PC-9 (cell line): ENCODE measurements at regions not wholly inside any gene's neighbourhood (a gene's known extent, or its start where the extent isn't known, plus 50 kb on each side); places are given as distances from the start of the nearest gene placed in this dataset.

Experiments used
- BruUV-seq: library from RNA; stranded (reverse); fragments of 400-500 nt; replicated peaks from 2 replicates; lab custom pipeline; 2021; lab: Mats Ljungman, UMichigan
- CTCF ChIA-PET: fragments of 300-600 bp; sonication (Branson Sonifier 250); formaldehyde crosslinking; loops from one replicate; lab custom pipeline; 2022; ENCODE audit warnings: antibody characterized with exemption; lab: Charles Lee
- POLR2A ChIA-PET: fragments of 300-600 bp; sonication (Branson Sonifier 250); formaldehyde crosslinking; loops from one replicate; lab custom pipeline; 2022; ENCODE audit warnings: antibody characterized with exemption; ENCODE audit not compliant: unreplicated experiment; lab: Charles Lee
- DNase-seq, 2 experiments: peaks; one replicate each; pipeline versions ENCODE4 v3.0.0 to v3.0.0-alpha.2; 2015 to 2022; ENCODE audit warnings: mixed read lengths in 1 of 2
- H2AFZ ChIP-seq: fragments of 200-600 bp; sonication (generic); 2 replicates; pipeline ENCODE4 v1.8.1; 2017; ENCODE audit warnings: antibody characterized with exemption
- H3F3A ChIP-seq: fragments of 200-600 bp; sonication (generic); 2 replicates; pipeline ENCODE4 v1.8.1; 2017; ENCODE audit warnings: antibody characterized with exemption, mild to moderate bottlenecking, low read depth; ENCODE audit not compliant: insufficient read depth
- H3K27ac ChIP-seq: fragments of 200-600 bp; sonication (generic); 2 replicates; pipeline ENCODE4 v1.6.1; 2016; ENCODE audit warnings: mixed run types
- H3K27me3 ChIP-seq: fragments of 200-600 bp; sonication (generic); 2 replicates; pipeline ENCODE4 v1.6.1; 2016; ENCODE audit warnings: low read depth, mixed run types; ENCODE audit not compliant: insufficient read depth
- H3K36me3 ChIP-seq: fragments of 200-600 bp; sonication (generic); 2 replicates; pipeline ENCODE4 v1.6.1; 2016; ENCODE audit warnings: low read depth, mixed run types
- H3K4me1 ChIP-seq: fragments of 200-600 bp; sonication (generic); replicated peaks from 2 replicates; pipeline ENCODE4 v1.6.1; 2016; ENCODE audit warnings: mixed run types; ENCODE audit not compliant: insufficient read depth
- H3K4me2 ChIP-seq: fragments of 200-600 bp; sonication (generic); 2 replicates; pipeline ENCODE4 v1.6.1; 2017; ENCODE audit warnings: mixed run types
- H3K4me3 ChIP-seq: fragments of 200-600 bp; sonication (generic); 2 replicates; pipeline ENCODE4 v1.6.1; 2016; ENCODE audit warnings: mixed run types
- H3K79me2 ChIP-seq: fragments of 200-600 bp; sonication (generic); 2 replicates; pipeline ENCODE4 v1.6.1; 2017; ENCODE audit warnings: low read depth, mixed run types
- H3K9me2 ChIP-seq: fragments of 200-600 bp; sonication (generic); 2 replicates; pipeline ENCODE4 v1.8.1; 2017; ENCODE audit warnings: mild to moderate bottlenecking; ENCODE audit not compliant: insufficient read depth
- H3K9me3 ChIP-seq: fragments of 200-600 bp; sonication (generic); 2 replicates; pipeline ENCODE4 v1.8.1; 2016; ENCODE audit warnings: low read depth; ENCODE audit not compliant: insufficient read depth
- H4K20me1 ChIP-seq: fragments of 200-600 bp; sonication (generic); 2 replicates; pipeline ENCODE4 v1.8.1; 2017; ENCODE audit not compliant: insufficient read depth
- CTCF ChIP-seq: fragments of 200-600 bp; sonication (generic); conservative IDR thresholded peaks from 2 replicates; pipeline ENCODE4 v1.6.1; 2017; ENCODE audit warnings: mixed run types, antibody characterized with exemption, mild to moderate bottlenecking, moderate library complexity
- EZH2 ChIP-seq: fragments of 200-600 bp; sonication (generic); IDR thresholded peaks from 2 replicates; pipeline ENCODE4 v1.8.0; 2017; ENCODE audit warnings: antibody characterized with exemption, low read depth
- intact Hi-C: fragments of 100-400 bp; cut with micrococcal nuclease; formaldehyde crosslinking; loops from one replicate; pipeline ENCODE4 v1.10.0; 2022; ENCODE audit not compliant: unreplicated experiment

GRCh38 chr3:159221335-159221734 is 419.5 kb downstream of the MFSD1 start:
- POLR2A ChIA-PET, result no interaction called here
- no peak overlapping the region for H3K4me3 ChIP-seq
- no peak overlapping the region for H3K27ac ChIP-seq
- H3K36me3 ChIP-seq, result no peaks in the 10 kb centered on the region
- no peaks in the 10 kb centered on the region for H4K20me1 ChIP-seq
- DNase-seq, result no peak
- H3K9me3 ChIP-seq, result no peaks in the 10 kb centered on the region
- H3K79me2 ChIP-seq, result no peaks in the 10 kb centered on the region
- H2AFZ ChIP-seq, result no peak overlapping the region
- H3K4me2 ChIP-seq, result no peak overlapping the region
- no peaks in the 10 kb centered on the region for H3F3A ChIP-seq
- H3K4me1 ChIP-seq, result no peaks in the 10 kb centered on the region
- H3K9me2 ChIP-seq, result no peaks in the 10 kb centered on the region
- intact Hi-C loops, result no loop called here
- no peaks in the 10 kb centered on the region for H3K27me3 ChIP-seq
- CTCF ChIA-PET, result no interaction called here
- TF ChIP-seq CTCF, result no peak
- TF ChIP-seq EZH2, result no peak
- BruUV-seq, result no TSS peak

GRCh38 chr3:159229116-159229680 is 427.3 kb downstream of the MFSD1 start:
- Histone ChIP-seq H4K20me1 (no peaks in the 10 kb centered on the region), H3K9me3 (no peaks in the 10 kb centered on the region), H3K36me3 (no peaks in the 10 kb centered on the region), H3K4me3 (no peak overlapping the region), H3K27me3 (no peaks in the 10 kb centered on the region), H3K27ac (no peak overlapping the region), H3K79me2 (no peaks in the 10 kb centered on the region), H3F3A (0 out of 2 replicates have a peak, but pooled peaks cover 2% of the 10 kb centered on the region), H3K4me1 (no peaks in the 10 kb centered on the region), H3K4me2 (no peak overlapping the region), H2AFZ (no peak overlapping the region), H3K9me2 (no peaks in the 10 kb centered on the region)
- CTCF ChIA-PET, result no interaction called here
- no peak for DNase-seq
- BruUV-seq, result no TSS peak
- no peak for TF ChIP-seq CTCF
- no peak for TF ChIP-seq EZH2
- intact Hi-C loops, result no loop called here
- POLR2A ChIA-PET, result interaction anchor here (0.6 kb wide), 1 partner anchor 448 kb away, joined by 5 read pairs; no protein-coding TSS in a partner anchor

GRCh38 chr3:159232966-159233365 is 431.1 kb downstream of the MFSD1 start:
- no TSS peak for BruUV-seq
- DNase-seq, result no peak
- intact Hi-C loops, result no loop called here

More at GRCh38 chr3:159232966-159233365, 431.1 kb downstream of the MFSD1 start:
- 0 out of 2 replicates have a peak, but pooled peaks cover 2% of the 10 kb centered on the region for H3F3A ChIP-seq
- H3K4me3 ChIP-seq, result no peak overlapping the region
- TF ChIP-seq EZH2, result no peak
- no peak for TF ChIP-seq CTCF
- H3K27me3 ChIP-seq, result no peaks in the 10 kb centered on the region
- no peaks in the 10 kb centered on the region for H3K9me3 ChIP-seq
- no peaks in the 10 kb centered on the region for H3K4me1 ChIP-seq
- no peak overlapping the region for H3K27ac ChIP-seq
- H3K4me2 ChIP-seq, result no peak overlapping the region
- CTCF ChIA-PET, result no interaction called here
- H3K9me2 ChIP-seq, result no peaks in the 10 kb centered on the region
- no peaks in the 10 kb centered on the region for H3K79me2 ChIP-seq
- no peak overlapping the region for H2AFZ ChIP-seq
- H4K20me1 ChIP-seq, result no peaks in the 10 kb centered on the region
- POLR2A ChIA-PET, result no interaction called here
- no peaks in the 10 kb centered on the region for H3K36me3 ChIP-seq
